ENCODE measurements at regions not wholly inside any gene's neighbourhood (a gene's known extent, or its start where the extent isn't known, plus 50 kb on each side); places are given as distances from the start of the nearest gene placed in this dataset.
"Not testable (repeated sequence)": the region's sequence is repeated elsewhere in the genome, so short reads cannot be mapped to it uniquely, and the experiment has no call there.

GRCh38 chr16:65817066-65817465, 549.4 kb upstream of the CDH5 start:
- no peak for TF ChIP-seq CTCF (IDR thresholded peaks at IDR 0.05; ENCODE audit: low read depth, low read length)
- no peak for DNase-seq (ENCODE audit: low read depth, low spot score)
- no peak overlapping the region for H3K4me3 ChIP-seq (ENCODE audit: low read depth, low read length)

GRCh38 chr16:65816556-65816955, 549.9 kb upstream of the CDH5 start:
- in situ Hi-C loops (cut with HindIII; ENCODE audit: low sequenced_read_pairs) = no loop called here
- no peak for DNase-seq (ENCODE audit: low read depth, low spot score)
- no peak overlapping the region for H3K4me3 ChIP-seq (ENCODE audit: low read depth, low read length)
- TF ChIP-seq CTCF (IDR thresholded peaks at IDR 0.05; ENCODE audit: low read depth, low read length) = no peak

More at GRCh38 chr16:65817066-65817465, 549.4 kb upstream of the CDH5 start:
- in situ Hi-C loops (cut with HindIII; ENCODE audit: low sequenced_read_pairs) = no loop called here

- no peak for DNase-seq (ENCODE audit: low read depth, low spot score)
- no peak for TF ChIP-seq CTCF (IDR thresholded peaks at IDR 0.05; ENCODE audit: low read depth, low read length)
- in situ Hi-C loops (cut with HindIII; ENCODE audit: low sequenced_read_pairs) = no loop called here
- H3K4me3 ChIP-seq (ENCODE audit: low read depth, low read length) = no peak overlapping the region
Observed at GRCh38 chr16:65815707-65816106, 550.8 kb upstream of the CDH5 start.

- DNase-seq (ENCODE audit: low read depth, low spot score); in situ Hi-C loops (cut with HindIII; ENCODE audit: low sequenced_read_pairs); H3K4me3 ChIP-seq (ENCODE audit: low read depth, low read length): not testable (repeated sequence)
Observed at GRCh38 chr16:65813879-65814278, 552.6 kb upstream of the CDH5 start.

GRCh38 chr16:65809627-65810026, 556.9 kb upstream of the CDH5 start:
- no peak for DNase-seq (ENCODE audit: low read depth, low spot score)
- no peak for TF ChIP-seq CTCF (IDR thresholded peaks at IDR 0.05; ENCODE audit: low read depth, low read length)
- H3K4me3 ChIP-seq (ENCODE audit: low read depth, low read length) = no peak overlapping the region
- in situ Hi-C loops (cut with HindIII; ENCODE audit: low sequenced_read_pairs) = no loop called here

- in situ Hi-C loops (cut with HindIII; ENCODE audit: low sequenced_read_pairs) = no loop called here
- TF ChIP-seq CTCF (IDR thresholded peaks at IDR 0.05; ENCODE audit: low read depth, low read length) = no peak
- DNase-seq (ENCODE audit: low read depth, low spot score) = no peak
- H3K4me3 ChIP-seq (ENCODE audit: low read depth, low read length) = no peak overlapping the region
Observed at GRCh38 chr16:65808790-65809189, 557.7 kb upstream of the CDH5 start.

GRCh38 chr16:65807858-65808257, 558.6 kb upstream of the CDH5 start:
- no peak for TF ChIP-seq CTCF (IDR thresholded peaks at IDR 0.05; ENCODE audit: low read depth, low read length)
- in situ Hi-C loops (cut with HindIII; ENCODE audit: low sequenced_read_pairs) = no loop called here
- no peak overlapping the region for H3K4me3 ChIP-seq (ENCODE audit: low read depth, low read length)
- no peak for DNase-seq (ENCODE audit: low read depth, low spot score)

- H3K4me3 ChIP-seq (ENCODE audit: low read depth, low read length); DNase-seq (ENCODE audit: low read depth, low spot score); in situ Hi-C loops (cut with HindIII; ENCODE audit: low sequenced_read_pairs): not testable (repeated sequence)
Observed at GRCh38 chr16:65805704-65806103, 560.8 kb upstream of the CDH5 start.
